Immature natural killer cell (primary cell): ENCODE measurements at regions not wholly inside any gene's neighbourhood (a gene's known extent, or its start where the extent isn't known, plus 50 kb on each side); places are given as distances from the start of the nearest gene placed in this dataset.

Experiments used
- DNase-seq, 3 donors: peaks; one replicate each; pipeline ENCODE4 v3.0.0; 2022; ENCODE audit warnings: mixed read lengths in 1 of 3
- H3K27ac Mint-ChIP-seq, 6 donors: one replicate each; pipeline ENCODE4 v1.8.0; 2020; ENCODE audit warnings: mixed read lengths in 6 of 6, mild to moderate bottlenecking in 5 of 6, inconsistent platforms in 4 of 6, moderate library complexity in 3 of 6
- H3K27me3 Mint-ChIP-seq, 3 donors: one replicate each; pipeline ENCODE4 v1.8.0; 2020 to 2021; ENCODE audit warnings: low read depth in 3 of 3, mild to moderate bottlenecking in 3 of 3, mixed read lengths in 3 of 3, moderate library complexity in 3 of 3, inconsistent platforms in 1 of 3
- H3K36me3 Mint-ChIP-seq, 3 donors: one replicate each; pipeline ENCODE4 v1.8.0; 2020; ENCODE audit warnings: mixed read lengths in 3 of 3, inconsistent platforms in 2 of 3, mild to moderate bottlenecking in 2 of 3
- H3K4me1 Mint-ChIP-seq, 2 donors: one replicate each; pipeline ENCODE4 v1.8.0; 2020; ENCODE audit warnings: inconsistent platforms in 2 of 2, mild to moderate bottlenecking in 2 of 2, mixed read lengths in 2 of 2, moderate library complexity in 1 of 2
- H3K4me3 Mint-ChIP-seq, 5 donors: one replicate each; pipeline ENCODE4 v1.8.0; 2020; ENCODE audit warnings: mild to moderate bottlenecking in 5 of 5, mixed read lengths in 5 of 5, inconsistent platforms in 3 of 5, moderate library complexity in 3 of 5
- H3K9me3 Mint-ChIP-seq, 6 donors: one replicate each; pipeline ENCODE4 v1.8.0; 2020; ENCODE audit warnings: mild to moderate bottlenecking in 6 of 6, mixed read lengths in 6 of 6, inconsistent platforms in 4 of 6, moderate library complexity in 3 of 6

- no peaks in the 10 kb centered on the region for H3K36me3 Mint-ChIP-seq
- no peak for DNase-seq
- H3K27ac Mint-ChIP-seq: no peak overlapping the region
- H3K27me3 Mint-ChIP-seq: peaks cover 0 to 2% (median 2%) of the 10 kb centered on the region in 3 donors
- peaks cover 0 to 39% (median 4%) of the 10 kb centered on the region in 6 donors for H3K9me3 Mint-ChIP-seq
- H3K4me1 Mint-ChIP-seq: no peaks in the 10 kb centered on the region
- no peak overlapping the region for H3K4me3 Mint-ChIP-seq
These were observed 311.7 kb upstream of the DPH6 start for GRCh38 chr15:35857567-35858226.

GRCh38 chr15:35858707-35859106 is 312.7 kb upstream of the DPH6 start:
- peaks cover 0 to 2% (median 2%) of the 10 kb centered on the region in 3 donors for H3K27me3 Mint-ChIP-seq
- no peak for DNase-seq
- no peaks in the 10 kb centered on the region for H3K4me1 Mint-ChIP-seq
- no peak overlapping the region for H3K4me3 Mint-ChIP-seq
- no peaks in the 10 kb centered on the region for H3K36me3 Mint-ChIP-seq
- peaks cover 0 to 39% (median 4%) of the 10 kb centered on the region in 6 donors for H3K9me3 Mint-ChIP-seq
- no peak overlapping the region for H3K27ac Mint-ChIP-seq

- no peak for DNase-seq
- no peak overlapping the region for H3K27ac Mint-ChIP-seq
- no peaks in the 10 kb centered on the region for H3K36me3 Mint-ChIP-seq
- H3K4me1 Mint-ChIP-seq: no peaks in the 10 kb centered on the region
- H3K9me3 Mint-ChIP-seq: peaks cover 0 to 15% (median 3%) of the 10 kb centered on the region in 6 donors
- no peak overlapping the region for H3K4me3 Mint-ChIP-seq
- no peaks in the 10 kb centered on the region for H3K27me3 Mint-ChIP-seq
These were observed 317.7 kb upstream of the DPH6 start for GRCh38 chr15:35863655-35864054.

GRCh38 chr15:35867356-35867755 is 321.4 kb upstream of the DPH6 start:
- no peak for DNase-seq

GRCh38 chr15:35871282-35871681 is 325.3 kb upstream of the DPH6 start:
- peaks cover 0 to 2% (median 0%) of the 10 kb centered on the region in 3 donors for H3K27me3 Mint-ChIP-seq

More at GRCh38 chr15:35867356-35867755, 321.4 kb upstream of the DPH6 start:
- Mint-ChIP-seq H3K9me3 (peaks cover 1 to 9% (median 5%) of the 10 kb centered on the region in 6 donors), H3K4me1 (no peaks in the 10 kb centered on the region), H3K36me3 (no peaks in the 10 kb centered on the region), H3K4me3 (no peak overlapping the region), H3K27ac (no peak overlapping the region), H3K27me3 (peaks cover 0 to 2% (median 0%) of the 10 kb centered on the region in 3 donors)

GRCh38 chr15:35871812-35872211 is 325.8 kb upstream of the DPH6 start:
- H3K4me3 Mint-ChIP-seq: no peak overlapping the region
- DNase-seq: no peak
- H3K4me1 Mint-ChIP-seq: no peaks in the 10 kb centered on the region
- H3K27ac Mint-ChIP-seq: no peak overlapping the region
- peaks cover 3 to 18% (median 9%) of the 10 kb centered on the region in 6 donors for H3K9me3 Mint-ChIP-seq
- H3K27me3 Mint-ChIP-seq: peaks cover 0 to 2% (median 0%) of the 10 kb centered on the region in 3 donors
- H3K36me3 Mint-ChIP-seq: no peaks in the 10 kb centered on the region

More at GRCh38 chr15:35871282-35871681, 325.3 kb upstream of the DPH6 start:
- no peaks in the 10 kb centered on the region for H3K4me1 Mint-ChIP-seq
- H3K9me3 Mint-ChIP-seq: peaks cover 1 to 18% (median 8%) of the 10 kb centered on the region in 6 donors
- DNase-seq: no peak
- no peaks in the 10 kb centered on the region for H3K36me3 Mint-ChIP-seq
- H3K4me3 Mint-ChIP-seq: no peak overlapping the region
- no peak overlapping the region for H3K27ac Mint-ChIP-seq

- Mint-ChIP-seq H3K27ac (no peak overlapping the region), H3K36me3 (no peaks in the 10 kb centered on the region), H3K4me3 (no peak overlapping the region), H3K9me3 (peaks cover 4 to 18% (median 10%) of the 10 kb centered on the region in 6 donors), H3K27me3 (peaks cover 0 to 2% (median 0%) of the 10 kb centered on the region in 3 donors), H3K4me1 (no peaks in the 10 kb centered on the region)
- DNase-seq: no peak
These were observed 326.6 kb upstream of the DPH6 start for GRCh38 chr15:35872577-35872976.

- Mint-ChIP-seq H3K4me3 (no peak overlapping the region), H3K27me3 (peaks cover 0 to 2% (median 0%) of the 10 kb centered on the region in 3 donors), H3K36me3 (no peaks in the 10 kb centered on the region), H3K27ac (no peak overlapping the region), H3K9me3 (peaks cover 10 to 31% (median 13%) of the 10 kb centered on the region in 6 donors), H3K4me1 (no peaks in the 10 kb centered on the region)
- no peak for DNase-seq
These were observed 328.4 kb upstream of the DPH6 start for GRCh38 chr15:35874260-35874905.

- no peak for DNase-seq
- peaks cover 0 to 3% (median 0%) of the 10 kb centered on the region in 3 donors for H3K27me3 Mint-ChIP-seq
- H3K4me3 Mint-ChIP-seq: no peak overlapping the region
- H3K4me1 Mint-ChIP-seq: no peaks in the 10 kb centered on the region
- H3K36me3 Mint-ChIP-seq: no peaks in the 10 kb centered on the region
- peaks cover 9 to 32% (median 14%) of the 10 kb centered on the region in 6 donors for H3K9me3 Mint-ChIP-seq
- H3K27ac Mint-ChIP-seq: no peak overlapping the region
These were observed 330.8 kb upstream of the DPH6 start for GRCh38 chr15:35876762-35877161.

GRCh38 chr15:35880896-35881295 is 334.9 kb upstream of the DPH6 start:
- Mint-ChIP-seq H3K9me3 (peaks cover 5 to 39% (median 15%) of the 10 kb centered on the region in 6 donors), H3K27me3 (peaks cover 0 to 3% (median 0%) of the 10 kb centered on the region in 3 donors), H3K27ac (no peak overlapping the region), H3K36me3 (no peaks in the 10 kb centered on the region), H3K4me1 (no peaks in the 10 kb centered on the region), H3K4me3 (no peak overlapping the region)
- no peak for DNase-seq

GRCh38 chr15:35885870-35886269 is 339.9 kb upstream of the DPH6 start:
- Mint-ChIP-seq H3K4me3 (no peak overlapping the region), H3K27me3 (no peaks in the 10 kb centered on the region), H3K36me3 (no peaks in the 10 kb centered on the region), H3K9me3 (peaks cover 0 to 24% (median 2%) of the 10 kb centered on the region in 6 donors), H3K27ac (no peak overlapping the region), H3K4me1 (no peaks in the 10 kb centered on the region)
- DNase-seq: no peak

GRCh38 chr15:35886765-35887164 is 340.8 kb upstream of the DPH6 start:
- no peaks in the 10 kb centered on the region for H3K4me1 Mint-ChIP-seq
- no peak overlapping the region for H3K27ac Mint-ChIP-seq
- H3K36me3 Mint-ChIP-seq: no peaks in the 10 kb centered on the region
- DNase-seq: no peak
- no peaks in the 10 kb centered on the region for H3K27me3 Mint-ChIP-seq
- H3K9me3 Mint-ChIP-seq: peaks cover 0 to 24% (median 2%) of the 10 kb centered on the region in 6 donors
- no peak overlapping the region for H3K4me3 Mint-ChIP-seq

GRCh38 chr15:35888815-35889214 is 342.9 kb upstream of the DPH6 start:
- Mint-ChIP-seq H3K27ac (no peak overlapping the region), H3K9me3 (peaks cover 0 to 25% (median under 1%) of the 10 kb centered on the region in 6 donors)

GRCh38 chr15:35907511-35907910 is 361.5 kb upstream of the DPH6 start:
- Mint-ChIP-seq H3K36me3 (no peaks in the 10 kb centered on the region), H3K27ac (no peak overlapping the region), H3K4me3 (no peak overlapping the region), H3K27me3 (peaks cover 0 to 2% (median 0%) of the 10 kb centered on the region in 3 donors), H3K9me3 (peaks cover 1 to 19% (median 9%) of the 10 kb centered on the region in 6 donors), H3K4me1 (no peaks in the 10 kb centered on the region)
- DNase-seq: no peak

More at GRCh38 chr15:35888815-35889214, 342.9 kb upstream of the DPH6 start:
- no peak for DNase-seq
- no peak overlapping the region for H3K4me3 Mint-ChIP-seq
- H3K27me3 Mint-ChIP-seq: no peaks in the 10 kb centered on the region
- H3K4me1 Mint-ChIP-seq: no peaks in the 10 kb centered on the region
- H3K36me3 Mint-ChIP-seq: no peaks in the 10 kb centered on the region
